H9 (cell line): ENCODE measurements at regions not wholly inside any gene's neighbourhood (a gene's known extent, or its start where the extent isn't known, plus 50 kb on each side); places are given as distances from the start of the nearest gene placed in this dataset.

Source experiments
- DNase-seq: peaks from one replicate; pipeline ENCODE4 v3.0.0-alpha.2; 2017
- H2AFZ ChIP-seq: one replicate; pipeline ENCODE4 v1.6.1; 2013; ENCODE audit warnings: mild to moderate bottlenecking, low read length, control low read depth, moderate library complexity
- H2AK5ac ChIP-seq: 2 replicates; pipeline ENCODE4 v1.6.1; 2013; ENCODE audit warnings: low read length, control low read depth, mixed read lengths; ENCODE audit not compliant: insufficient read length
- H2BK120ac ChIP-seq: one replicate; pipeline ENCODE4 v1.6.1; 2013; ENCODE audit warnings: low read depth, mild to moderate bottlenecking, low read length, control low read depth, inconsistent platforms; ENCODE audit not compliant: poor library complexity, severe bottlenecking
- H2BK12ac ChIP-seq: 2 replicates; pipeline ENCODE4 v1.6.1; 2013; ENCODE audit warnings: low read length, control low read depth, mixed read lengths, low read depth; ENCODE audit not compliant: insufficient read length
- H2BK15ac ChIP-seq: 2 replicates; pipeline ENCODE4 v1.6.1; 2013; ENCODE audit warnings: low read depth, low read length, control low read depth
- H2BK20ac ChIP-seq: one replicate; pipeline ENCODE4 v1.6.1; 2013; ENCODE audit warnings: low read depth, mild to moderate bottlenecking, low read length, control low read depth, inconsistent platforms; ENCODE audit not compliant: poor library complexity, severe bottlenecking
- H2BK5ac ChIP-seq: 2 replicates; pipeline ENCODE4 v1.6.1; 2013; ENCODE audit warnings: low read length, control low read depth, mixed read lengths; ENCODE audit not compliant: insufficient read length
- H3K14ac ChIP-seq: 2 replicates; pipeline ENCODE4 v1.6.1; 2013; ENCODE audit warnings: low read length, control low read depth; ENCODE audit not compliant: insufficient read depth
- H3K18ac ChIP-seq: 2 replicates; pipeline ENCODE4 v1.6.1; 2013; ENCODE audit warnings: low read depth, mild to moderate bottlenecking, mixed read lengths, low read length, control low read depth; ENCODE audit not compliant: insufficient read length
- H3K23ac ChIP-seq: 2 replicates; pipeline ENCODE4 v1.6.1; 2013; ENCODE audit warnings: low read length, control low read depth, mixed read lengths, low read depth; ENCODE audit not compliant: insufficient read length
- H3K23me2 ChIP-seq: 2 replicates; pipeline ENCODE4 v1.6.1; 2013; ENCODE audit warnings: low read depth, mild to moderate bottlenecking, mixed read lengths, low read length, control low read depth; ENCODE audit not compliant: insufficient read length, poor library complexity, severe bottlenecking
- H3K27ac ChIP-seq: 2 replicates; pipeline ENCODE4 v1.5.1; 2013; ENCODE audit warnings: low read length, control low read depth, mixed read lengths, low read depth; ENCODE audit not compliant: insufficient read length
- H3K27me3 ChIP-seq: 2 replicates; pipeline ENCODE4 v1.6.1; 2013; ENCODE audit warnings: low read length, control low read depth, inconsistent platforms; ENCODE audit not compliant: insufficient read depth
- H3K4ac ChIP-seq: 2 replicates; pipeline ENCODE4 v1.6.1; 2013; ENCODE audit warnings: low read depth, mild to moderate bottlenecking, control low read depth, inconsistent platforms, low read length, moderate library complexity
- H3K4me1 ChIP-seq: 2 replicates; pipeline ENCODE4 v1.6.1; 2013; ENCODE audit warnings: low read length, control low read depth, inconsistent platforms; ENCODE audit not compliant: insufficient read depth
- H3K4me2 ChIP-seq: 2 replicates; pipeline ENCODE4 v1.6.1; 2013; ENCODE audit warnings: low read length, control low read depth, mixed read lengths; ENCODE audit not compliant: insufficient read length, insufficient read depth
- H3K56ac ChIP-seq: 2 replicates; pipeline ENCODE4 v1.6.1; 2013; ENCODE audit warnings: low read depth, mild to moderate bottlenecking, mixed read lengths, low read length, control low read depth; ENCODE audit not compliant: insufficient read length
- H3K79me1 ChIP-seq: 2 replicates; pipeline ENCODE4 v1.6.1; 2013; ENCODE audit warnings: low read depth, mild to moderate bottlenecking, moderate library complexity, low read length, control low read depth, inconsistent platforms; ENCODE audit not compliant: insufficient read depth, poor library complexity, severe bottlenecking
- H3K79me2 ChIP-seq: 2 replicates; pipeline ENCODE4 v1.6.1; 2013; ENCODE audit warnings: low read length, control low read depth, inconsistent platforms; ENCODE audit not compliant: insufficient read depth
- H3K9ac ChIP-seq: 2 replicates; pipeline ENCODE4 v1.6.1; 2013; ENCODE audit warnings: low read length, control low read depth, mixed read lengths; ENCODE audit not compliant: insufficient read length; ENCODE audit errors: extremely low read depth
- H3K9me3 ChIP-seq: one replicate; pipeline ENCODE4 v1.6.1; 2013; ENCODE audit warnings: low read depth, low read length, inconsistent platforms; ENCODE audit not compliant: control insufficient read depth
- H3T11ph ChIP-seq: one replicate; pipeline ENCODE4 v1.6.1; 2013; ENCODE audit warnings: mild to moderate bottlenecking, low read length, control low read depth, inconsistent platforms
- H4K20me1 ChIP-seq: one replicate; pipeline ENCODE4 v1.6.1; 2013; ENCODE audit not compliant: control insufficient read depth, insufficient read length, insufficient read depth
- H4K5ac ChIP-seq: 2 replicates; pipeline ENCODE4 v1.6.1; 2013; ENCODE audit warnings: low read depth, mild to moderate bottlenecking, mixed read lengths, low read length, control low read depth; ENCODE audit not compliant: insufficient read length
- H4K8ac ChIP-seq: replicated peaks from 2 replicates; pipeline ENCODE4 v1.6.1; 2013; ENCODE audit warnings: low read length, control low read depth, mixed read lengths, low read depth; ENCODE audit not compliant: insufficient read length
- H4K91ac ChIP-seq: 2 replicates; pipeline ENCODE4 v1.6.1; 2013; ENCODE audit warnings: low read depth, mild to moderate bottlenecking, moderate library complexity, mixed read lengths, low read length, control low read depth; ENCODE audit not compliant: insufficient read length
- H3K27ac Mint-ChIP-seq, 3 experiments: 2 replicates in 2 of 3; 3 replicates in 1 of 3; pipeline ENCODE4 v1.8.0; 2020 to 2021; ENCODE audit warnings: mixed read lengths in 3 of 3, mild to moderate bottlenecking in 1 of 3, moderate library complexity in 1 of 3
- H3K27me3 Mint-ChIP-seq: 2 replicates; pipeline ENCODE4 v1.8.0; 2021; ENCODE audit warnings: low read depth, mild to moderate bottlenecking, moderate library complexity, mixed read lengths
- H3K36me3 Mint-ChIP-seq, 3 experiments: 2 replicates in 2 of 3; 3 replicates in 1 of 3; pipeline ENCODE4 v1.8.0; 2020 to 2021; ENCODE audit warnings: low read depth in 3 of 3, mixed read lengths in 3 of 3; ENCODE audit not compliant: insufficient read depth in 1 of 3
- H3K4me1 Mint-ChIP-seq, 2 experiments: 2 replicates each; pipeline ENCODE4 v1.8.0; 2020; ENCODE audit warnings: mixed read lengths in 2 of 2
- H3K4me3 Mint-ChIP-seq, 2 experiments: 2 replicates in 1 of 2; 3 replicates in 1 of 2; pipeline ENCODE4 v1.8.0; 2020 to 2021; ENCODE audit warnings: mild to moderate bottlenecking in 2 of 2, mixed read lengths in 2 of 2, moderate library complexity in 1 of 2
- H3K9me3 Mint-ChIP-seq, 2 experiments: 2 replicates in 1 of 2; 3 replicates in 1 of 2; pipeline ENCODE4 v1.8.0; 2020; ENCODE audit warnings: mild to moderate bottlenecking in 2 of 2, mixed read lengths in 2 of 2, moderate library complexity in 1 of 2
- WGBS: extraction: QIAGEN DNeasy Blood & Tissue Kit; methylation state at CpG from one replicate; pipeline ENCODE4 v1.1.7; 2013; ENCODE audit warnings: missing lambda C conversion rate, low lambda C conversion rate, mixed read lengths; ENCODE audit not compliant: insufficient read length; ENCODE audit errors: extremely low coverage; 5-methylcytosine and 5-hydroxymethylcytosine counted together
- TF ChIP-seq, protein P1 (sequence below): fragments of 200-600 bp; sonication (generic); conservative IDR thresholded peaks from 3 replicates; pipeline ENCODE4 v1.8.0; 2021; ENCODE audit warnings: antibody characterized with exemption, mild to moderate bottlenecking

DNA sequence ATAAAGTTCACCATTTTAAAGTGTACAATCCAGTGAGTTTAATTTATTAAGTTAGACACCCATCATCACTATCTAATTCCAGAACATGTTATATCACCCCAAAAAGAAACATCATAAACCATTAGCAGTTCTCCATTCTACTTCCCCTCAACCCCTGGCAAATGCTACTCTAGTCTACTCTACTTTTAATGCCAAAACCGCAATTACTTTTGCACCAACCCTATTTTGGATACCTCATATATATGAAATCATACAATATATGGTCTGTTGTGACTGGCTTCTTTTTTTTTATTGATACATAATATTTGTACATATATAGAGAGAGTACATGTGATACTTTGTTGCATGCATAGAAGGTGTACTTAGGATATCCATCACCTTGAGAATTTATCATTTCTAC, 190.5 kb upstream of the RARB start:
- Histone ChIP-seq H3T11ph (no peak overlapping the region), H3K56ac (no peak overlapping the region), H4K5ac (no peak overlapping the region), H3K23me2 (no peaks in the 10 kb centered on the region), H2BK15ac (no peak overlapping the region), H4K91ac (no peak overlapping the region), H3K79me2 (no peaks in the 10 kb centered on the region), H2AK5ac (no peak overlapping the region), H3K4ac (no peak overlapping the region), H3K23ac (no peak overlapping the region), H4K8ac (no peak overlapping the region), H2BK120ac (no peak overlapping the region), H3K9ac (no peak overlapping the region), H3K27me3 (no peaks in the 10 kb centered on the region), H3K14ac (no peak overlapping the region), H3K27ac (no peak overlapping the region), H4K20me1 (no peaks in the 10 kb centered on the region), H3K9me3 (no peaks in the 10 kb centered on the region), H2AFZ (no peak overlapping the region), H3K79me1 (no peaks in the 10 kb centered on the region), H2BK5ac (no peak overlapping the region), H3K4me2 (no peak overlapping the region), H3K4me1 (no peaks in the 10 kb centered on the region), H2BK12ac (no peak overlapping the region), H3K18ac (no peak overlapping the region), H2BK20ac (no peak overlapping the region)
- TF ChIP-seq, protein P1, sequence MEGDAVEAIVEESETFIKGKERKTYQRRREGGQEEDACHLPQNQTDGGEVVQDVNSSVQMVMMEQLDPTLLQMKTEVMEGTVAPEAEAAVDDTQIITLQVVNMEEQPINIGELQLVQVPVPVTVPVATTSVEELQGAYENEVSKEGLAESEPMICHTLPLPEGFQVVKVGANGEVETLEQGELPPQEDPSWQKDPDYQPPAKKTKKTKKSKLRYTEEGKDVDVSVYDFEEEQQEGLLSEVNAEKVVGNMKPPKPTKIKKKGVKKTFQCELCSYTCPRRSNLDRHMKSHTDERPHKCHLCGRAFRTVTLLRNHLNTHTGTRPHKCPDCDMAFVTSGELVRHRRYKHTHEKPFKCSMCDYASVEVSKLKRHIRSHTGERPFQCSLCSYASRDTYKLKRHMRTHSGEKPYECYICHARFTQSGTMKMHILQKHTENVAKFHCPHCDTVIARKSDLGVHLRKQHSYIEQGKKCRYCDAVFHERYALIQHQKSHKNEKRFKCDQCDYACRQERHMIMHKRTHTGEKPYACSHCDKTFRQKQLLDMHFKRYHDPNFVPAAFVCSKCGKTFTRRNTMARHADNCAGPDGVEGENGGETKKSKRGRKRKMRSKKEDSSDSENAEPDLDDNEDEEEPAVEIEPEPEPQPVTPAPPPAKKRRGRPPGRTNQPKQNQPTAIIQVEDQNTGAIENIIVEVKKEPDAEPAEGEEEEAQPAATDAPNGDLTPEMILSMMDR = no peak
- Mint-ChIP-seq H3K27ac (no peak overlapping the region), H3K4me3 (no peak overlapping the region), H3K27me3 (no peaks in the 10 kb centered on the region), H3K4me1 (no peaks in the 10 kb centered on the region), H3K9me3 (peaks cover 8 to 11% of the 10 kb centered on the region in 2 experiments; a peak in 3 of 5 replicates), H3K36me3 (peaks cover 2 to 13% (median 3%) of the 10 kb centered on the region in 3 experiments; a peak in 5 of 7 replicates)
- no peak for DNase-seq
- WGBS = no CpG with 5 or more reads among the region's 1 CpG
